ENCODE measurements at regions not wholly inside any gene's neighbourhood (a gene's known extent, or its start where the extent isn't known, plus 50 kb on each side); places are given as distances from the start of the nearest gene placed in this dataset.
"Not testable (repeated sequence)": the region's sequence is repeated elsewhere in the genome, so short reads cannot be mapped to it uniquely, and the experiment has no call there.

- POLR2A ChIA-PET: no interaction called here
- DNase-seq: no peak
These were observed 177.9 kb downstream of the RPS24 start for GRCh38 chr10:78211561-78212051.

DNA sequence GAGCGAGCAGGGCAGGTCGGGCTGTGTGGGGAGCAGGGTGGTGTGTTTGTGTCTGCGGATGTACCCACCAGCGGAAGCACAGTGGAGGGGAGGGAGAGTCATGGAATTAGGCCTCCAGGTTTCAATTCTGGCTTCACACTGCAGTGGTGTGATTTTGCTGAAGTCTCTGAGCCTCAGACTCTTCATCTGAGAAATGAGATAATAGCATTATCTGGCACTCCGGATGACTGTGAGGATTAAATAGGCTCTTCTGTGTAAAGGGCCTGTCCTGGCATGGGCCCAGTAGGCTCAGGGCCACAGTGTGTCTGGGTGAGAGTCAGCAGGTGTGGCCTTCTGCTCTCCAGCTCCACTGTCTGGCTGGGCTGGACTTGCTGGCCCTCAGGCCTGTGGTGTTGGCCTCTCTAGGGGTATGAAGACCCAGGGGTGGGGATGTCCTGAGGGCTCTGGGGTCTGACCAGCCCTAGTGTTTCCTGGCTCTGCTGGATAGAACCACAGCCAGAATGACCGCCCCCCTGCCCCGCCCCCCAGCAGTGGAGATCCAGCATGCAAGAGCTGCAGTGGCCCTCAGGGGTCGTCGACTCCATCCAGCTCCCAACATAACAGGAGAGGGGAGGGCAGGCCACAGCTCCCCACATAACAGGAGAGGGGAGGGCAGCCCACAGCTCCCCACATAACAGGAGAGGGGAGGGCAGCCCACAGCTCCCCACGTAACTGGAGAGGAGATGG, 178.6 kb downstream of the RPS24 start:
- no peaks in the 10 kb centered on the region for H3K4me1 ChIP-seq (ENCODE audit: insufficient read depth, low read length)
- no peak for DNase-seq
- no peaks in the 10 kb centered on the region for H3K36me3 ChIP-seq (ENCODE audit: insufficient read depth, low read length)
- Mint-ChIP-seq H3K27ac (peak overlapping the region in 1 of 8 donors; percentile 0), H3K4me3 (no peak overlapping the region), H3K36me3 (no peaks in the 10 kb centered on the region), H3K9me3 (no peaks in the 10 kb centered on the region), H3K4me1 (no peaks in the 10 kb centered on the region), H3K27me3 (peaks cover 7 to 17% of the 10 kb centered on the region in 2 donors)
- no peak overlapping the region for H3K27ac ChIP-seq (ENCODE audit: low read depth, low read length)
- no peaks in the 10 kb centered on the region for H3K9me3 ChIP-seq (ENCODE audit: low read length)
- H3K27me3 ChIP-seq (ENCODE audit: insufficient read depth, low read length, poor library complexity, severe bottlenecking): no peaks in the 10 kb centered on the region
- CTCF ChIA-PET: no interaction called here
- no peak overlapping the region for H3K4me3 ChIP-seq (ENCODE audit: low read length)
- POLR2A ChIA-PET: no interaction called here

More at GRCh38 chr10:78211561-78212051, 177.9 kb downstream of the RPS24 start:
- H3K36me3 ChIP-seq (ENCODE audit: insufficient read depth, low read length): no peaks in the 10 kb centered on the region
- CTCF ChIA-PET: no interaction called here
- Mint-ChIP-seq H3K36me3 (no peaks in the 10 kb centered on the region), H3K4me1 (no peaks in the 10 kb centered on the region), H3K4me3 (no peak overlapping the region), H3K27me3 (peaks cover 6 to 12% of the 10 kb centered on the region in 2 donors), H3K9me3 (no peaks in the 10 kb centered on the region), H3K27ac (peak overlapping the region in 1 of 8 donors; percentile 0)
- no peak overlapping the region for H3K27ac ChIP-seq (ENCODE audit: low read depth, low read length)
- H3K9me3 ChIP-seq (ENCODE audit: low read length): no peaks in the 10 kb centered on the region
- no peaks in the 10 kb centered on the region for H3K27me3 ChIP-seq (ENCODE audit: insufficient read depth, low read length, poor library complexity, severe bottlenecking)
- no peaks in the 10 kb centered on the region for H3K4me1 ChIP-seq (ENCODE audit: insufficient read depth, low read length)
- H3K4me3 ChIP-seq (ENCODE audit: low read length): no peak overlapping the region

DNA sequence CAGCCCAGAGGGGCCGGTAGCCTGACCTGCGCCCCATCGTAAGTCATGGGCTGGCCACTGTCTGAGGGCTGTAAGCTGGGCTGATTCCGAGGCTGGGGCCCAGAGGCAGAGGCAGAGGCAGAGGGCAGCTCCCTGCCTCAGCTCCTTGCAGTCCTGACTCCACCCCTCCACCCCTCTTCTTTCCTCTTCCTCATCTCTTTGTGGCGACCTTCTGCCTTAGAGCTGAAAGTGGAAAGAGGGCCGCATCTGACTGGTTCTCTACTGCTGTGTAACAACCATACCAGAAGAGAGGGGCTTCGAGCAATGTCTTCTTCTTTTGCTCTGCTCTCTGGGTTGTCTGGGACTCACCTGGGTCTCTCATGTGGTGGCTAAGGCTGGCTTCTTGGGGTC, 179.1 kb downstream of the RPS24 start:
- H3K9me3 ChIP-seq (ENCODE audit: low read length): no peaks in the 10 kb centered on the region
- Mint-ChIP-seq H3K27me3 (peaks cover 7 to 19% of the 10 kb centered on the region in 2 donors), H3K36me3 (no peaks in the 10 kb centered on the region), H3K9me3 (no peaks in the 10 kb centered on the region), H3K4me1 (no peaks in the 10 kb centered on the region), H3K4me3 (no peak overlapping the region), H3K27ac (no peak overlapping the region)
- H3K27me3 ChIP-seq (ENCODE audit: insufficient read depth, low read length, poor library complexity, severe bottlenecking): no peaks in the 10 kb centered on the region
- ChIA-PET POLR2A (no interaction called here), CTCF (no interaction called here)
- H3K4me1 ChIP-seq (ENCODE audit: insufficient read depth, low read length): no peaks in the 10 kb centered on the region
- H3K27ac ChIP-seq (ENCODE audit: low read depth, low read length): no peak overlapping the region
- DNase-seq: no peak
- no peak overlapping the region for H3K4me3 ChIP-seq (ENCODE audit: low read length)
- H3K36me3 ChIP-seq (ENCODE audit: insufficient read depth, low read length): no peaks in the 10 kb centered on the region

- Histone ChIP-seq H3K4me1 (ENCODE audit: insufficient read depth, low read length) (no peaks in the 10 kb centered on the region), H3K27ac (ENCODE audit: low read depth, low read length) (no peak overlapping the region), H3K27me3 (ENCODE audit: insufficient read depth, low read length, poor library complexity, severe bottlenecking) (no peaks in the 10 kb centered on the region), H3K9me3 (ENCODE audit: low read length) (no peaks in the 10 kb centered on the region), H3K4me3 (ENCODE audit: low read length) (no peak overlapping the region), H3K36me3 (ENCODE audit: insufficient read depth, low read length) (no peaks in the 10 kb centered on the region)
- Mint-ChIP-seq H3K4me3 (no peak overlapping the region), H3K27me3 (peaks cover 13 to 33% of the 10 kb centered on the region in 2 donors), H3K4me1 (no peaks in the 10 kb centered on the region), H3K27ac (peak overlapping the region in 1 of 8 donors; percentile 6), H3K9me3 (no peaks in the 10 kb centered on the region), H3K36me3 (no peaks in the 10 kb centered on the region)
- DNase-seq: no peak
- CTCF ChIA-PET: no interaction called here
- POLR2A ChIA-PET: no interaction called here
These were observed 181.3 kb downstream of the RPS24 start for GRCh38 chr10:78214955-78215354.

GRCh38 chr10:78215645-78216044, 182.0 kb downstream of the RPS24 start:
- H3K9me3 Mint-ChIP-seq: no peaks in the 10 kb centered on the region
- CTCF ChIA-PET: no interaction called here
- no peaks in the 10 kb centered on the region for H3K36me3 ChIP-seq (ENCODE audit: insufficient read depth, low read length)

GRCh38 chr10:78217336-78217735, 183.7 kb downstream of the RPS24 start:
- Mint-ChIP-seq H3K4me1 (no peaks in the 10 kb centered on the region), H3K36me3 (no peaks in the 10 kb centered on the region), H3K4me3 (no peak overlapping the region), H3K27ac (no peak overlapping the region), H3K27me3 (peaks cover 19 to 40% of the 10 kb centered on the region in 2 donors), H3K9me3 (no peaks in the 10 kb centered on the region)
- no peak overlapping the region for H3K4me3 ChIP-seq (ENCODE audit: low read length)
- H3K9me3 ChIP-seq (ENCODE audit: low read length): no peaks in the 10 kb centered on the region
- no peaks in the 10 kb centered on the region for H3K36me3 ChIP-seq (ENCODE audit: insufficient read depth, low read length)
- CTCF ChIA-PET: no interaction called here
- H3K27ac ChIP-seq (ENCODE audit: low read depth, low read length): no peak overlapping the region
- no peak for DNase-seq
- H3K27me3 ChIP-seq (ENCODE audit: insufficient read depth, low read length, poor library complexity, severe bottlenecking): no peaks in the 10 kb centered on the region
- POLR2A ChIA-PET: no interaction called here
- no peaks in the 10 kb centered on the region for H3K4me1 ChIP-seq (ENCODE audit: insufficient read depth, low read length)

More at GRCh38 chr10:78215645-78216044, 182.0 kb downstream of the RPS24 start:
- H3K4me3 ChIP-seq (ENCODE audit: low read length): no peak overlapping the region
- Mint-ChIP-seq H3K4me3 (no peak overlapping the region), H3K27me3 (peaks cover 17 to 40% of the 10 kb centered on the region in 2 donors), H3K36me3 (no peaks in the 10 kb centered on the region), H3K27ac (no peak overlapping the region), H3K4me1 (no peaks in the 10 kb centered on the region)
- no peaks in the 10 kb centered on the region for H3K9me3 ChIP-seq (ENCODE audit: low read length)
- POLR2A ChIA-PET: no interaction called here
- H3K27ac ChIP-seq (ENCODE audit: low read depth, low read length): no peak overlapping the region
- no peaks in the 10 kb centered on the region for H3K27me3 ChIP-seq (ENCODE audit: insufficient read depth, low read length, poor library complexity, severe bottlenecking)
- H3K4me1 ChIP-seq (ENCODE audit: insufficient read depth, low read length): no peaks in the 10 kb centered on the region
- no peak for DNase-seq

- no peaks in the 10 kb centered on the region for H3K4me1 ChIP-seq (ENCODE audit: insufficient read depth, low read length)
- no peak for DNase-seq
- H3K27me3 Mint-ChIP-seq: peaks cover 20 to 45% of the 10 kb centered on the region in 2 donors
- H3K27ac ChIP-seq (ENCODE audit: low read depth, low read length): no peak overlapping the region
- ChIA-PET POLR2A (no interaction called here), CTCF (no interaction called here)
- no peaks in the 10 kb centered on the region for H3K27me3 ChIP-seq (ENCODE audit: insufficient read depth, low read length, poor library complexity, severe bottlenecking)
- no peaks in the 10 kb centered on the region for H3K36me3 ChIP-seq (ENCODE audit: insufficient read depth, low read length)
- H3K4me1 Mint-ChIP-seq: no peaks in the 10 kb centered on the region
- no peak overlapping the region for H3K4me3 Mint-ChIP-seq
- no peak overlapping the region for H3K27ac Mint-ChIP-seq
- H3K9me3 ChIP-seq (ENCODE audit: low read length): no peaks in the 10 kb centered on the region
- no peaks in the 10 kb centered on the region for H3K36me3 Mint-ChIP-seq
- no peak overlapping the region for H3K4me3 ChIP-seq (ENCODE audit: low read length)
- no peaks in the 10 kb centered on the region for H3K9me3 Mint-ChIP-seq
These were observed 185.3 kb downstream of the RPS24 start for GRCh38 chr10:78218798-78219490.

GRCh38 chr10:78219568-78219967, 185.9 kb downstream of the RPS24 start:
- H3K36me3 ChIP-seq (ENCODE audit: insufficient read depth, low read length); H3K27me3 ChIP-seq (ENCODE audit: insufficient read depth, low read length, poor library complexity, severe bottlenecking); H3K27ac Mint-ChIP-seq; H3K9me3 Mint-ChIP-seq; CTCF ChIA-PET; H3K36me3 Mint-ChIP-seq; H3K4me1 Mint-ChIP-seq; POLR2A ChIA-PET; H3K4me3 Mint-ChIP-seq; DNase-seq; H3K27ac ChIP-seq (ENCODE audit: low read depth, low read length); H3K9me3 ChIP-seq (ENCODE audit: low read length); H3K4me3 ChIP-seq (ENCODE audit: low read length); H3K4me1 ChIP-seq (ENCODE audit: insufficient read depth, low read length): not testable (repeated sequence)
- H3K27me3 Mint-ChIP-seq: peaks cover 20 to 49% of the 10 kb centered on the region in 2 donors

All from CD8-positive, alpha-beta memory T cell (primary cell).